GM12892 (cell line): ENCODE measurements at regions not wholly inside any gene's neighbourhood (a gene's known extent, or its start where the extent isn't known, plus 50 kb on each side); places are given as distances from the start of the nearest gene placed in this dataset.
"Not testable (repeated sequence)": the region's sequence is repeated elsewhere in the genome, so short reads cannot be mapped to it uniquely, and the experiment has no call there.

Experiments used
- DNase-seq: peaks from one replicate; pipeline ENCODE4 v3.0.0; 2011; ENCODE audit not compliant: insufficient read length
- FAIRE-seq: peaks from 2 replicates; lab custom pipeline; 2011; peaks lifted over from hg19 to GRCh38; lab: Jason Lieb, UNC
- POLR2A ChIP-seq: IDR thresholded peaks from 2 replicates; pipeline ENCODE4 v1.6.1; 2011; ENCODE audit warnings: low read depth, low read length, control low read depth
- POLR2AphosphoS5 ChIP-seq: IDR thresholded peaks from 2 replicates; pipeline ENCODE4 v1.6.1; 2011; ENCODE audit warnings: low read depth, low read length, control low read depth
- TAF1 ChIP-seq: IDR thresholded peaks from 2 replicates; pipeline ENCODE4 v1.6.1; 2011; ENCODE audit warnings: low read depth, mild to moderate bottlenecking, control low read depth, low read length, borderline replicate concordance

DNA sequence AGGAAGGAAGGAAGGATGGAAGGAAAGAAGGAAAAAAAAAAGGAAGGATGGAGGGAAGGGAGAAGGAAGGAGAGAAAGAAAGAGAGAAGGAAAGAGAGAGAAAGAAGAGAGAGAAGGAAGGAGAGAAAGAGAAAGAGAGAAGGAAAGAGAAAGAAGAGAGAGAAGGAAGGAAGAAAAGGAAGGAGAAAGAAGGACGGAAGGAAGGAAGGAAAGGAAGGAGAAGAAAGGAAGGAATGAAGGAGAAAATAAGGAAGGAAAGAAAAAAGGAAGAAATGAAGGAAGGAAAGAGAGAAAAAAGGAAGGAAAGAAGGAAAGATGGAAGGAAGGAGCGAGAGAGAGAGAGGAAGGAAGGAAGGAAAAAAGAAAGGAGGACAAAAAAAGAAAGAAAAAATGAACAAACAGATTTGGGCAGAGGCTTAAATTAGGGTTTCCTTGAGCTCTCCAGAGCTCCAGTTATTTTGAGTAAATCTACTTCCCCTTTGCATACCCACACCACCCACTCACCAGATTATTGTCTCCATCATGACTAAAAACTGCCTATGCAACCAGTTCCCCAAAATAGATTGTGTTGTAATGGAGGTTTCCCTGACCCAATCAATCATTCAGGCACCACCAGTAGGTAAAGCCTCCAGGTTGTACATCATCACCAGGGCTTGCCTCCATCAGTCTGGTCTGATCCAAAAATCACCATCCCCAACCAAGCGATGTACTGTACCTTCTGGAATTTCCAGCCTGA, 1722.9 kb upstream of the PCDH10 start:
- FAIRE-seq, result no peak
- no peak for TF ChIP-seq TAF1
- TF ChIP-seq POLR2AphosphoS5, result no peak
- no peak for TF ChIP-seq POLR2A
- DNase-seq, result no peak

DNA sequence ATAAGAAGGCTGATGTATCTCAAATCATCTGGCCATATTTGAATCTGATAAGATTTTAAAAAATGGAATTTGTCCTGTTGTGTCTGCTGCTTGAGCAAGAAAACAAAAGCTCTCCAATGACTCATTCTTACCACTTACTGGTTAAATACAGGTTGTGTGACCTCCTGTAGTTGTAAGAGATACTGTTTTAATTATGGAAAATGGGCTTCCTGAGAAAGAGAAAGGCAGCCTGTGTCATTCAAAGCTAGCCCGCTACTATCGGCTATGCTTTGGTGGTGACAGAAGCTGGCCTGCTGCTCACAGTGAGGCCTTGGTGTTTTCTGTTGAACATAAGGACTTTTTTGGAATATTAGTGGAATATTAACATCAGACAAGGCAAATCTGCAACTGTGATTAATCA, 1722.1 kb upstream of the PCDH10 start:
- no peak for FAIRE-seq
- TF ChIP-seq POLR2AphosphoS5 (no peak), TAF1 (no peak), POLR2A (no peak)
- no peak for DNase-seq

DNA sequence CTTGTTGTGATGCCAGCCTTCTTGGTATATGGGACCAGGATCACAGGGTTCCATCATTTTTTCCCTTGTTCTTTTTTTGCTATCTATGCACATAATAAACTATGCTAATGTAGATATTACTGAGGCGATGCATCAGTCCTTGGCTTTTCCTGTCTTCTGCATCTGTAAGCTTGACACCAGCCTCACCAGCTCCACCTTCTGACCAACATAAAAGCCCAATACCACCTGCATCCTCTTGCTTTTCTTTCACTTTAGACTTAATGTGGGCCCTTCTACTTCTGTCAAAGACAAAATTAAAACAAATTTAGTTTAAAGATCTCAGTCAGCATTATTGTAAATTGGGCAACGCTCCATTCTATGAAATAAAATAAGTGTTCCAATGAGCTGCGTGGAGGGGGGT, 1718.8 kb upstream of the PCDH10 start:
- FAIRE-seq (no peak), DNase-seq (no peak)
- no peak for TF ChIP-seq POLR2A
- no peak for TF ChIP-seq POLR2AphosphoS5
- no peak for TF ChIP-seq TAF1

DNA sequence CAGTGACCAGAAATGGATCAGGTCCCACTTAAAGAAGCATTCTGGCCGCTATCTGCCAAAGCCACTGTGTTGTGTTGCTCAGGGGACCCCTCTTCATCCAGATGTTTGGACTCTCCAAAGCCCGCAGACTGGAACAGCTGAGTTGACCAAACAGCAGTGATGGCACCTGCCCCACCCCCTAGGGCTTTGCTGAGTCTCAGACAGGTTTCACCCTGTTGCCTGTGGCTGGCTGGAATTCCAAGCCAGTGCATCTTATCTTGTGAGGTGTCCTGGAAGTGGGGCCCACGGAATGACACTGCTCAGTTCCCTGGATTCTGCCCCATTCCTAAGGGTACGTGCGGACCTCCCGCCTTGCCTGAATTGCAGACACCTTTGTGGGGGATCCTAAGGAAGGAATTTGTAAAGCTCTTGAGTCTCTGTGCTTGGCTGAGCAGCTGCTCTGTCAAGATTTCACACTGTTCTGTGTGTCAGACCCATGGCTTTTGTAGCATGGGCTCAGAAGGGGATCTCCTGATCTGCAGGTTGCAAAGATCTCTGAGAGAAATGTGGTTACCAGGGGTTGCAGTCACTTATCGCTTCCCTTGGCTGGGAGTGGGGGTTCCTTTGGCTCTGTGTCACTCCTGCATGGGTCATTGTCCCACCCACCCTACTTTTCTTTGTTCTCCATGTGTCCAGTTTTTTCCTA, 1707.9 kb upstream of the PCDH10 start:
- no peak for DNase-seq
- no peak for FAIRE-seq
- no peak for TF ChIP-seq POLR2A
- TF ChIP-seq POLR2AphosphoS5, result no peak
- no peak for TF ChIP-seq TAF1

DNA sequence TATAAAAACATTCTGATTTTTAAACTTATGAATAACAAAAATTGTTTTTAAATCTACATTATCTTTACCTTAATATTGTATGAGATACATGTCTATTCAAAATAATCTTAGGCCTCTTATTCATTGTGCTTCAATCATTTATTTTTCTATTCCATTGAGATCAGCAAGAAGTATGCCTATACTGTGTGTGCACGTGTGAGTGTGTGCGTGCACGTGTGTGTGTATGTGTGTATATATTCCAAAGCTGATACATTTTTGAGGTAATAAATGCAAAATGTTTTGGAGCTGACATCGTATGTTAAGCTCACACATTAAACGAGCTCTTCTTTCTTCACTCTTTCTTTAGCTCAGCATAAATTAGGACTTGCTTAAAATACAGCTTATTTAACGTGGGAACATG, 1701.2 kb upstream of the PCDH10 start:
- no peak for FAIRE-seq
- DNase-seq, result no peak
- TF ChIP-seq POLR2A (no peak), POLR2AphosphoS5 (no peak)

DNA sequence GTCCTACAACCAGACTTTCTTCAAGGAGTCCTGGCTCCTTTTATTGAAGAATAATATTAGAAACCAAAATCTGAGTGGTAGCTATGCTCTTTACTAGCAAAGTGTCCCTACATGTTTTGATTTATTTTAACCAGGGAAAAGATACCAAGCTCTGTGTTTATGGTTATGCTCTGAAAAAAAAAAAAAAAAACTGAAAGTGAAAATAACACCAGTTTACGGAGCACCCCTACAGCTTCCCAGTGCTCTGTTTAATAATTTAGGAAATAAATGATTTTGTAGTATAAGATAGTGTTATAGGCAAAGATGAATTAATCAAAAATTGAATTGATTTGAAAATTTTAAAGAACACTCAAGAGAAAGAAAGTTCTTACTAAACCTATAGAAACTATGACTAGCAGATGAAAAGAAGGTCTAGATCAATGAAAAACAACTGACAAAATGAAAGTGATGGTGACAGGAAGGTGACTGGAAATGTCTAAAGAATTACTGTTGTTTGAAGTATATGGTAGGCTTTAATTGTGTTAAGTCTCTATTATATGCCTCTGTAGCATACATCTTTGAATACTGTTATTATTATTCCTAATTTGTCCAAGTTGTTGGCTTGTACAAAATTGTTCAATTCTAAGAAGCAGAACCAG, 1698.4 kb upstream of the PCDH10 start:
- TF ChIP-seq POLR2AphosphoS5, result no peak
- TF ChIP-seq POLR2A, result no peak
- no peak for TF ChIP-seq TAF1
- no peak for FAIRE-seq
- DNase-seq, result no peak

DNA sequence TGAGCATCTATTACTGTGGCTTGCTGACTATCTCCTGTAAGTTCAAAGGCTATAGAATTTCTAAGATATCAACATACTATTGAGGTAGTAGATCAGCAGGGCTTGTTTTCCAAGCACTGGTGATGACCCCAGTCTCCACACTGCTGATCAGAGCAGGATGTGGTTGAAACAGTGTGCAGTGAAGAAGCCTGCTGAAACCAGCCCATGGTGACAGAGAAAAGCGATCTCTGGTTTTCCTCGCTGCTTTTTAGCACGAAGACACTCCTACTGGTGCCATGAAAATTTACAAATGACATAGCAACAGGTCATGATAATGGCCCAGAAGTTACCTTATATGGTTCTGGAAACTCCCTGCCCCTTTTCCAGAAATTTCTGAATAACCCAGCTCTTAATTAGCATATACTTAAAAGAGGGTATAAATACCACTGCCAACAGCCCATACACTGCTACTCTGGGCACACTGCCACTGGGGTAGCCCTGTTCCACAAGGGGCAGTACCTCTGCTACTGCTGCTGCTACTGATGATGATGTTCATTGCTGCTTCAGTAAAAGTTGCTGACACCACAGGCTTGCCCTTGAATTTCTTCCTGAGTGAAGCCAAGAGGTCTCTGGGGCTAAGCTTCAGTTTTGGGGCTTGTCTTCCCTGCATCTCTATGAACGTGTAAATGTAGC, 1689.5 kb upstream of the PCDH10 start:
- TF ChIP-seq TAF1, result no peak
- TF ChIP-seq POLR2AphosphoS5, result no peak
- TF ChIP-seq POLR2A, result no peak
- no peak for FAIRE-seq
- no peak for DNase-seq

DNA sequence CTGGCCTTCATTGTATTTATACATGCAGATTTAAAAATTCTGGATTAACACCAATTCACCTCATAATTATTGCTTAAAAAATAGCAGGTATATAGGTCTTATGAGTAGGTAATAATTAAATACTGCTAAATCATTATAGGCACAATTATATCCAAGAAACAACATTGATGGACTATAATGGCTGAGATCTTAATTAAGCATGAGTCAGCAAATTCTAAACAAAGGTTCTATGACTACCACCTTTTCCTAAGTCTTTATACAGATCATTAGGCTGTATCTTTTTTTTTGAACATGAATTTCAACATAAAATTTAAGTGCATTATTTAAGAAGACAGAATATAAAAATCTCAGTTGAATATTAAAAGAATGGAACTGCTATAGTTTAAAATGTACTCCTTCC, 1678.7 kb upstream of the PCDH10 start:
- no peak for FAIRE-seq
- no peak for TF ChIP-seq TAF1
- TF ChIP-seq POLR2AphosphoS5, result no peak
- no peak for TF ChIP-seq POLR2A

DNA sequence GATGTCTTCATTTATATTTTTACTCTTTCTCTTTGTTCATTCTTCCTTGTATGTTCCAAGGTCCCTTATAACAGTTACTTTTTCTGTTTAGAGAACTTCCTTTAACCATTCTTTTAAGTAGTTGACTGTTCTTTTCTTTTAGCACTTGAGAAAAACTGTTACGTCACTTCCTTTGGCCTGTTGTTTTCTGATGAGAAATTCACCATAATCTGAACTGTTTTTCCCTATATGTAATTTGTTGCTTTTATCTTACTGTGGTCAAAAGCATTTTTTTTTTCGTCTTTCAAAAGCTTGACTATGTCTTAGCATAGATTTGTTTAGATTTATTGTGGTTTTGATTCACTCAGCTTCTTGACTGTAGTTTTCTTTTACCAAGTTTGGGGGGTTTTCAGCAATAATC, 1660.3 kb upstream of the PCDH10 start:
- no peak for FAIRE-seq
- no peak for TF ChIP-seq POLR2A

More for the DNA sequence above, 1678.7 kb upstream of the PCDH10 start:
- no peak for DNase-seq

DNA sequence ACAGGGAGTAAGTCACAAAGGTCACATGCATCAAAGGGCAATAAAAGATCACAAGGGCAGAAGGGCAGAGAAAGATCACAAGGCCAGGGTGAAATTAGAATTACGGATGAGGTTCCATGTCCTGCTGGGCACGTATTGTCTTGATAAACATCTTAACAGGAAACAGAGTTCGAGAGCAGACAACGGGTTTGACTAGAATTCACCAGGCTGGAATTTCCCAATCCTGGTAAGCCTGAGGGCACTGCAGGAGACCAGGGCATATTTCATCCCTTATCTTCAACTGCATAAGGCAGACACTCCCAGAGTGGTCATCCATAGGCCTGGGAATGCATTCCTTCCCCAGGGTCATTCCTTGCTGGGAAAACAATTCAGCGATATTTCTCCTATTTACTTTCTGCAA, 1652.9 kb upstream of the PCDH10 start:
- FAIRE-seq, DNase-seq: not testable (repeated sequence)

More for the DNA sequence above, 1660.3 kb upstream of the PCDH10 start:
- DNase-seq, result no peak

DNA sequence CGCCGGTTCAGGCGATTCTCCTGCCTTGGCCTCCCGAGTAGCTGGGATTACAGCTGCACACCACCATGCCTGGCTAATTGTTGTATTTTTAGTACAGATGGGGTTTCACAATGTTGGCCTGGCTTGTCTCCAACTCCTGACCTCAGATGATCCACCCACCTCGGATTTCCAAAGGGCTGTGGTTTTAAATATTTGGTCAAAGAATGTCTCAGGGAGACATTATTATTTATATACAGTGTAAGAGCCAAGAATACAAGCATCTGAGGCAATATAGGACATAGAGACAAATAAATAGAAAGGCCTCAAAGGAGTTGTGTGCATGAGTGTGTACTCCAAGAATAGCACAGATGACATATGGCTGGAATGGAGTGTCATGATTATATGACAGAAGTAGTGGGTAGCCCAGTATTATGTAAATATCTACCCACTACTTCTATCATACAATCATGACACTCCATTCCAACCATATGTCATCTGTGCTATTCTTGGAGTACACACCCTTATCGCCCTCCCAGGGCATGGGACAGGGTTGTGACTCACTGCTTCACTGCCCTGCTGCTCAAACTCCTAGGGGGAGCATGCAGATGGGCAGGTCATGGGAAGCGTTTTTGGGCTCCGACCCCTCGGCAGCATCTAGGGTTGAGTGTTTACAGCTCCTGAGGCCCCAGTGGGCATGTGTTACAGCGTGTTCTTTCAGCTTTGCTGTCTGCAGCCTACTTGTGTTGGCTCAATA, 1649.8 kb upstream of the PCDH10 start:
- no peak for DNase-seq
- no peak for FAIRE-seq
- TF ChIP-seq POLR2A (no peak), TAF1 (no peak), POLR2AphosphoS5 (no peak)
